ENCODE measurements at regions not wholly inside any gene's neighbourhood (a gene's known extent, or its start where the extent isn't known, plus 50 kb on each side); places are given as distances from the start of the nearest gene placed in this dataset.
"Not testable (repeated sequence)": the region's sequence is repeated elsewhere in the genome, so short reads cannot be mapped to it uniquely, and the experiment has no call there.

GRCh38 chr1:188700116-188700515, 1777.5 kb downstream of the BRINP3 start:
- DNase-seq = no peak

- no peak for DNase-seq
These were observed 1770.9 kb downstream of the BRINP3 start for GRCh38 chr1:188706742-188707141.

DNA sequence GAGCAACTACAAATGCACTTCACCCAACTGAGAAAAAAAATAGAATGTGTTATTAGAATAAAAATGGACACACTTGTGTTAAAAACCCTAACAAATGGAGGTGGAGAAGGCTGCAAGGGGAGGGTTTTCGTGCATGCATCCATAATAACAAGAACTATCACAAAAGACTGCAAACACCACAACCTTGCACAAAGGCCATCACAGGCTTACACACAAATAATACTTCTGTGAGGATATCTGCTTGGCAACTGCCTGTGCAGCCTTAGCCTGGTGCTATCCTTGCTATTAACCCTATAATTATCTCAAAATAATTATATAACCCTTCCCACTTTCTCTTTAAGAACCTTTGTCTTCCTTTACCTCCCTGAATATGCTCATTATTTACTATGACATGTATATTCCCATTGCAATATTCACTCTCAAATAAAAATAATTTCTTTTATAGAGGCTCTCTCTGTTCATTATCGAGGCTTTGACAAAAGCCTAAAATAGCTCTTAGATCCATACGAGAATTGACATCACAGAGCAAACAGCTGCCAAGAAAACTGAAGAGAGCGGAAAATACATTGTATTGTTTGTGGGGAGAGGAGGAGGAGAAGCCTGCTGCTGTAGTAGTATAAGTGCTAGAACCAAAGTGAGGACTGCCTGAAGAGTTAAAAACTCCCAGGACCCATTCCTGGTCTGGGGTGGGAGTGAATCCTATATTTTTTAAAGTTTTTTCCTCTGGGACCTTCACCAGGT, 1768.7 kb downstream of the BRINP3 start:
- no peak for DNase-seq

GRCh38 chr1:188715566-188715965, 1762.1 kb downstream of the BRINP3 start:
- no peak for DNase-seq

DNA sequence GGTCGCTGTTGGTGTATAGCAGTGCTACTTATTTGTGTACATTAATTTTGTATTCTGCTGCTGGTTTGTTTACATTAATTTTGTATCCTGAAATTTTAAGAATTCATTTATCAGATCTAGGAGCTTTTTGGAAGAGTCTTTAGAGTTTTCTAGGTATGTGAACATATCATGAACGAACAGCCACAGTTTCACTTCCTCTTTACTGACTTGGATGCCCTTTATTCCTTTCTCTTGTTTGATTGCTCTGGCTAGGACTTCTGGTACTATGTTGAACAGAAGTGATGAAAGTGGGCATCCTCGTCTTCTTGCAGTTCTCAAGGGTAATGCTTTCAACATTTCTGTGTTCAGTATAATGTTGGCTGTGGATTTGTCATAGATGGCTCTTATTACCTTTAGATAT, 1757.9 kb downstream of the BRINP3 start:
- no peak for DNase-seq

DNA sequence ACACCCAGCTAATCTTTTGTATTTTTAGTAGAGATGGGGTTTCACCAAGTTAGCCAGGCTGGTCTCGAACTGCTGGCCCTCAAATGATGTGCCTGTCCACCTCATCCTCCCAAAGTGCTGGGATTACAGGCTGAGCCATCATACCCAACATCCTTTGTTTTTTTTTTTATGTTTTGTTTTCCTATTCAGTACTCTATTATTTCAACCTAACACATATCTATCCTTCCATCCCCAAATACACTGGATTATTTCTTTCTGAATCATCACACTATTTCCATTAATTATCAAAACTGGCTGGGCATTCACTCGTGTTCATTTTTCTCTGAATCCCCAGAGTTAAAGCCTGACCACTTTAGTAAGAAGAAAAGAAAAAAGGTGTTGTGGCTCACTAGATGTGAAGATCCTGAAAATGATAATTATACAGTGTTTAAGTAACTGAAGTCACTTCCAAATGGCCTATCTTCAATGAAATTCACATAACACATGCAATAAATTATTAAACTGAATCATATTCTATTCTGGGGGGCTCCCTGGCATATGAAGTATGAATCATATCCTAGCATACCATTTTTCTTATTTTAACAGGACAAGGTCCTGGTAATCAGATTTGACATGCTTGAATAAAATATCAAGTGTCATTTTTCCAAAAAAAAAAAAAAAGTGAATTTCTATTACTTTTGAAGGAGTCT, 1754.2 kb downstream of the BRINP3 start:
- DNase-seq = no peak

DNA sequence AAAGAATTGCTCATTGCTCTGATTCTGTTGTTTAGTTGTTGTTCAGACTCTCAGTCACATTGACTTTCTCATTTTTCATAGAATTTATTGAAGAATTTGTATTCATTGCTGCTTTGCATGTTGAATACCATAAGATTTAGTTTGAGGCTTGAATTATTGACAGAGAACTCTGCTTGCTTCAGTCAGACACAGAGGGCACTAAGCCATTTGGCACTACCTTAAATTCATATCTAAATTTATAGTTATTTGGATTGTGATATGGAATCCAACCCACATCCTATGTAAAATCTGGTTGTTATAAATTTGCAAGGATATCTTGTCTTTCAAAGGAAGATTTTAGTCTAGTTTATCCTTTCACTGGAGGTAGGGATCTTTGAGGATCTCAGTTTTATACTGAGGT, 1748.6 kb downstream of the BRINP3 start:
- DNase-seq = no peak

DNA sequence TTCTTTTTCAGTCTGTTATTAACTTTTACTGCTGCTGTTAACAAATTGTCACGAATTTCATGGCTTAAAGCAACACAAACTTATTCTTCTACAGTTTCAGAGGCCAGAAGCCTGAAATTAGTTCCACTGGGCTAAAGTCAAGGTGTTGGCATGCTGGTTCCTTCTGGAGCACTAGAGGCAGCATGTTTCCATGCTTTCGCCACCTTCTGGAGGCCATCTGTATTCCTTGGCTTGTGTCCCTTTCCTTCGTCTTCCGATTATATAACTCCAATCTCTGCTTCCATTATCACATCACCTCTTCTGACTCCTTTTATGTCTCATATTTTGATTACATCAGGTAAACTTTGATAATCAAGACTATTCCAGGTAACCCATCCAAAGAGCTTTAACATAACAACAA, 1742.1 kb downstream of the BRINP3 start:
- no peak for DNase-seq

DNA sequence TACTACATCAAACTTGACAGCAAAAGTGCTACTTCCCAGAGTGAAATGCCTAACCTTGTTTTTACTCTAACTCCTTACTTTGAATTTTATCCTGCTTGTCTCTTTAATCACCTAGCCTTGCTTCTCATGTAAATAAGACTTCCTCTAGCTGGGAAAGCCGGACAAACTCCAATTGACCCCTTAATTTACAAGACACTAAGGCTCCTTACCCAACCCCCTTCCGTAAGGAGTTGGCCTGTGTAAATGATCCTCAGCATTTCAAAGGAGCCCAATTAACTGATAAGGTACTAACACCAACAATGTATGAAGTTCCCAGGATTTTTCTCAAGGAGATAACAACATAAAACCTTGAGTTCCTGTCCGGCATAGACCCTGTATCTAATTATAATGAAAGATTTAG, 1728.4 kb downstream of the BRINP3 start:
- not testable (repeated sequence) for DNase-seq

DNA sequence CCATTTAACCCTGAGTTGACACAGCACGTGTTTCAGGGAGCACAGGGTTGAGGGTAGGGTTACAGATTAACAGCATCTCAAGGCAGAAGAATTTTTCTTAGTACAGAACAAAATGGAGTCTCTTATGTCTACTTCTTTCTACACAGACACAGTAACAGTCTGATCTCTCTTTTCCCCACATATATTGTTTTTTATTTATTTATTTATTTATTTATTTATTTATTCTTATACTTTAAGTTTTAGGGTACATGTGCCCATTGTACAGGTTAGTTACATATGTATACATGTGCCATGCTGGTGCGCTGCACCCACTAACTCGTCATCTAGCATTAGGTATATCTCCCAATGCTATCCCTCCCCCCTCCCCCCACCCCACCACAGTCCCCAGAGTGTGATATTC, 1725.6 kb downstream of the BRINP3 start:
- not testable (repeated sequence) for DNase-seq

DNA sequence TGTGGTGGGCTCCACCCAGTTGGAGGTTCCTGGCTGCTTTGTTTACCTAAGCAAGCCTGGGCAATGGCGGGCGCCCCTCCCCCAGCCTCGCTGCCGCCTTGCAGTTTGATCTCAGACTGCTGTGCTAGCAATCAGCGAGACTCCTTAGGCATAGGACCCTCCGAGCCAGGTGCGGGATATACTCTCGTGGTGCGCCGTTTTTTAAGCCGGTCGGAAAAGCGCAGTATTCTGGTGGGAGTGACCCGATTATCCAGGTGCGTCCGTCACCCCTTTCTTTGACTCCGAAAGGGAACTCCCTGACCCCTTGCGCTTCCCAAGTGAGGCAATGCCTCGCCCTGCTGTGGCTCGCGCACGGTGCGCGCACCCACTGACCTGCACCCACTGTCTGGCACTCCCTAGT, 1719.9 kb downstream of the BRINP3 start:
- not testable (repeated sequence) for DNase-seq

DNA sequence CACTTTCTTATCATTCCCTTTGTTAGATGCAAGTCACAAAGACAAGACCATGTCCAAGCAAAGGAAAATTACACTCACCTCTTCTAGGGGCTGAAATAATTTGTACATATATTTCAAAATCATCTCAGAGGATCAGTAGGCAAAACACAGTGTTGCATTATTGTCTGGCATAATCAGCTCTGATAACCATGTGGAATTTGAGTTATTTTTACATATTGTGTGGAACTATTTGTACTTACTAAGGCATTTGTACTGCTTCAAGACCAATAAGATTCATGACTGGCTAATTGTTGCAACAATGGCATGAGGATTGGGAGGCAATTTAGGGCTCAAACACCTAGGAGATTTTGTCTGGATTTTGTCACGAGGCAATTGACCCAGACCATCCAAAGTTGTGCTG, 1716.4 kb downstream of the BRINP3 start:
- no peak for DNase-seq

DNA sequence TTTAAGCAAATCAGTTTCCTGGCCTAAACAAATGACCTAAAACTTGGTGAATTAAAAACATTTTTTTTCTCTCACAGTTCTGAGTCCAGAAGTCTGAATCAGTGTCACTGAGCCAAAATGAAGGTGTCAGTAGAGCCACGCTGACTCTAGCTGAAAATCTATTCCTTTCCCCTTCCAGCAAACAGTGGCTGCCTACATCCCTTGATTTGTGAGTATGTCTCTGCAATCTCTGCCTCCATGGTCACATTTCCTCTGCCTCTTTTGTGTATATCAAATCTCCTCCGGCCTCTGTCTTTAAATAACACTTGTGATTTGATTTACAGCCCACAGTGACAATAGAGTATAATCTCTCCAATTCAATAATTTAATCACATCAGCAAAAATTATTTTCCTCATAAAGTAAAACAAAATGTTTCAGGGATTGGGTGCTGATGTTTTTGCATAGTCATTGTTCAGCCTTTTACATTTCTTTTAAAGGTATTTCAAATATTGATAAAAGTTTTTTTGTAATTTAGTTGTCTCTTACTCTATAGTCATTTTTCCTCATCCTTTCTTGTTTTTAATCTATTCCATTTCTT, 1715.4 kb downstream of the BRINP3 start:
- DNase-seq = no peak

DNA sequence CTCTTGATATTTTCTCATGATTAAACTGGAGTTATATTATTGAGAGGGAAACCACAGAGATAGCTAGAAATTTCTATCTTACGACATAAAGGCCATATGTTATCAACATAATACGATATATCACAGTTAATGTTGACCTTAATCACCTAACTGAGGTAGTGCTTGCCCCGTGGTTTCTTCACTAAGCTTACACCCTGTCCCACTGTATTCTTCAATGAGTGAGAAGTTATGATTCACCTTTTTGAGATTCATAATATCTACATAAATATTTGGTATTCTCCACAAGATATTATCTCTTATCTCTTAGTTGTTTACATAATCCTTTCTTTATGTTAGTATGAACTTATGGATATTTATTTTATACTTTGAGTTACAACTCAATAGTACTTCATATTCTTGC, 1714.1 kb downstream of the BRINP3 start:
- DNase-seq = no peak

- DNase-seq = no peak
These were observed 1708.5 kb downstream of the BRINP3 start for GRCh38 chr1:188769181-188769580.

DNA sequence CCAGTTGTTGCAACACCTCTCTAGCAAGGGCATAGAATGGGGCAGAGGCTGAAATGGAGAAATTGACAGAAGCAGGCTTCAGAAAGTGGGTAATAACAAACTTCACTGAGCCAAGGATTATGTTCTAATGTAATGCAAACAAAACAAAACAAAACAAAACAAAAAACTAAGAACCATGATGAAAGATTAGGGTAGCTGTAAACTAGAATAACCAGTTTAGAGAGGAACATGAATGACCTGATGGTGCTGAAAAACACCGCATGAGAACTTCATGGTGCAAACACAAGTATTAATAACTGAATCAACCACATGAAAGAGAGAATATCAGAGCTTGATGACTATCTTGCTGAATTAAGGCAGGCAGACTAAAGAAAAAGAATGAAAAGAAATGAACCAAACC, 1707.7 kb downstream of the BRINP3 start:
- DNase-seq = no peak

DNA sequence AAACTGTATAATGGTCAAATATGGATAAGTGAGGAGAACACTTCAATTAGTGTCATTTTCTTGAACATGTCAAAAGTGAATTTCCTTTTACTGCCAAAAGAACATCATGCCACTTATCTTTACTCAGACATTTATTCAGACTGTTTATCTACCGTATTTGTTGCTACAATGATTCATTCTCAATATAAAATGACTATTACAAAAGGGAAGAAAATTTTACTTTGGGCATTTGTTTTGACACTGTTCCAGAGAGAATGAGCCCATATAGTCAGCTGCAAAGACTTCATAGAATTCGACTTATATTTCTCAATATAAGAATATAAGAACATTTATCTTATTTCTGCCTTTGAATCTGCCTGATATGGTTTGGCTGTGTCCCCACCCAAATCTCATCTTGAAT, 1699.1 kb downstream of the BRINP3 start:
- no peak for DNase-seq

- DNase-seq = peak in 1 of 51 donors; percentile 1
These were observed 1695.3 kb downstream of the BRINP3 start for GRCh38 chr1:188782220-188782841.

- DNase-seq = no peak
These were observed 1682.7 kb downstream of the BRINP3 start for GRCh38 chr1:188794969-188795368.

GRCh38 chr1:188812153-188812552, 1665.5 kb downstream of the BRINP3 start:
- not testable (repeated sequence) for DNase-seq

- DNase-seq = not testable (repeated sequence)
These were observed 1664.7 kb downstream of the BRINP3 start for GRCh38 chr1:188812836-188813573.

DNA sequence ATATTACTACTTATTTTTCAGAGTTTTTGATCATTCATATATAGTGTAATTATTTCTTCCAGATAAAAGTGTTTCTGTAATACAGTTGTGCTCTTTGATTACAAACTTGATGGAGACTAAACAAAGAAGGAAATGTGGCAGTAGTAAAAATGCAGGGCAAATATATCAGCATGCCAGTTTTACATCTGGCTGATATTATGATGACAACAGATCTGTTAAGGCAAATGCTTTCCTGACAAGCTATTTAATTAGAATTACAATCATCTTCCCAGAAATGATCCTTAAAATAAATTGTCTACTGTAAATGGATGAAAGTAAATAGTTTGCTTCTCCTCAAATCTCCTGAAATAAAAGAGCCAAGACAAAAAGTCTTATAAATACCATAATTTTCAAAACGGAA, 1659.8 kb downstream of the BRINP3 start:
- DNase-seq = no peak
